ENCODE measurements at regions not wholly inside any gene's neighbourhood (a gene's known extent, or its start where the extent isn't known, plus 50 kb on each side); places are given as distances from the start of the nearest gene placed in this dataset.

GRCh38 chr1:221949996-221950395 lies 208.1 kb upstream of the DUSP10 start:
- no peak for TF ChIP-seq CTCF (IDR thresholded peaks at IDR 0.05; ENCODE audit: low read length)
- TF ChIP-seq EZH2 (optimal IDR thresholded peaks at IDR 0.05; ENCODE audit: low read depth, low read length), result no peak
- no peak for TF ChIP-seq EZH2phosphoT487 (IDR thresholded peaks at IDR 0.05; ENCODE audit: low read length)
